ENCODE measurements at regions not wholly inside any gene's neighbourhood (a gene's known extent, or its start where the extent isn't known, plus 50 kb on each side); places are given as distances from the start of the nearest gene placed in this dataset.

GRCh38 chr2:173612354-173612753 lies 257.7 kb downstream of the CDCA7 start:
- H3K9me3 ChIP-seq (ENCODE audit: low read depth, low read length) = no peaks in the 10 kb centered on the region
- no peak for DNase-seq (ENCODE audit: low read depth, low spot score)

GRCh38 chr2:173613386-173613785 lies 258.7 kb downstream of the CDCA7 start:
- H3K27ac ChIP-seq = no peak overlapping the region
- TF ChIP-seq EZH2 (IDR thresholded peaks at IDR 0.05) (no peak), POLR2AphosphoS5 (IDR thresholded peaks at IDR 0.05; ENCODE audit: borderline replicate concordance, low read depth, low read length) (no peak), FOXP2 (optimal IDR thresholded peaks at IDR 0.05; ENCODE audit: control extremely low read depth, extremely low read length, insufficient read depth) (no peak)
- no peaks in the 10 kb centered on the region for H3K9me3 ChIP-seq (ENCODE audit: low read depth, low read length)
- no peaks in the 10 kb centered on the region for H3K36me3 ChIP-seq (ENCODE audit: insufficient read depth, low read length)
- no peak overlapping the region for H3K4me3 ChIP-seq
- no peak for DNase-seq (ENCODE audit: low read depth, low spot score)
- no peak overlapping the region for H3K9ac ChIP-seq (ENCODE audit: insufficient read length)

More at GRCh38 chr2:173612354-173612753, 257.7 kb downstream of the CDCA7 start:
- no peak overlapping the region for H3K27ac ChIP-seq
- H3K36me3 ChIP-seq (ENCODE audit: insufficient read depth, low read length) = no peaks in the 10 kb centered on the region
- no peak overlapping the region for H3K4me3 ChIP-seq
- TF ChIP-seq POLR2AphosphoS5 (IDR thresholded peaks at IDR 0.05; ENCODE audit: borderline replicate concordance, low read depth, low read length) (no peak), EZH2 (IDR thresholded peaks at IDR 0.05) (no peak), FOXP2 (optimal IDR thresholded peaks at IDR 0.05; ENCODE audit: control extremely low read depth, extremely low read length, insufficient read depth) (no peak)
- no peak overlapping the region for H3K9ac ChIP-seq (ENCODE audit: insufficient read length)

GRCh38 chr2:173614265-173614930 lies 259.7 kb downstream of the CDCA7 start:
- H3K9ac ChIP-seq (ENCODE audit: insufficient read length) = no peak overlapping the region
- no peak for TF ChIP-seq FOXP2 (optimal IDR thresholded peaks at IDR 0.05; ENCODE audit: control extremely low read depth, extremely low read length, insufficient read depth)
- no peak for TF ChIP-seq EZH2 (IDR thresholded peaks at IDR 0.05)
- TF ChIP-seq POLR2AphosphoS5 (IDR thresholded peaks at IDR 0.05; ENCODE audit: borderline replicate concordance, low read depth, low read length) = no peak
- no peak overlapping the region for H3K4me3 ChIP-seq
- no peaks in the 10 kb centered on the region for H3K9me3 ChIP-seq (ENCODE audit: low read depth, low read length)
- no peak overlapping the region for H3K27ac ChIP-seq
- H3K36me3 ChIP-seq (ENCODE audit: insufficient read depth, low read length) = no peaks in the 10 kb centered on the region
- DNase-seq (ENCODE audit: low read depth, low spot score) = no peak

GRCh38 chr2:173623438-173624319 lies 269.0 kb downstream of the CDCA7 start:
- H3K4me3 ChIP-seq = no peak overlapping the region
- no peak for DNase-seq (ENCODE audit: low read depth, low spot score)
- no peaks in the 10 kb centered on the region for H3K36me3 ChIP-seq (ENCODE audit: insufficient read depth, low read length)
- H3K9ac ChIP-seq (ENCODE audit: insufficient read length) = no peak overlapping the region
- no peaks in the 10 kb centered on the region for H3K9me3 ChIP-seq (ENCODE audit: low read depth, low read length)
- no peak for TF ChIP-seq POLR2AphosphoS5 (IDR thresholded peaks at IDR 0.05; ENCODE audit: borderline replicate concordance, low read depth, low read length)
- TF ChIP-seq FOXP2 (optimal IDR thresholded peaks at IDR 0.05; ENCODE audit: control extremely low read depth, extremely low read length, insufficient read depth) = no peak
- TF ChIP-seq EZH2 (IDR thresholded peaks at IDR 0.05) = no peak
- H3K27ac ChIP-seq = no peak overlapping the region

- no peak overlapping the region for H3K9ac ChIP-seq (ENCODE audit: insufficient read length)
- H3K9me3 ChIP-seq (ENCODE audit: low read depth, low read length) = no peaks in the 10 kb centered on the region
- DNase-seq (ENCODE audit: low read depth, low spot score) = no peak
- no peak overlapping the region for H3K4me3 ChIP-seq
- no peak overlapping the region for H3K27ac ChIP-seq
- H3K36me3 ChIP-seq (ENCODE audit: insufficient read depth, low read length) = no peaks in the 10 kb centered on the region
- TF ChIP-seq POLR2AphosphoS5 (IDR thresholded peaks at IDR 0.05; ENCODE audit: borderline replicate concordance, low read depth, low read length) (no peak), EZH2 (IDR thresholded peaks at IDR 0.05) (no peak), FOXP2 (optimal IDR thresholded peaks at IDR 0.05; ENCODE audit: control extremely low read depth, extremely low read length, insufficient read depth) (no peak)
Measured at GRCh38 chr2:173625315-173625714, 270.6 kb downstream of the CDCA7 start.

- H3K4me3 ChIP-seq = no peak overlapping the region
- no peaks in the 10 kb centered on the region for H3K36me3 ChIP-seq (ENCODE audit: insufficient read depth, low read length)
- H3K27ac ChIP-seq = no peak overlapping the region
- TF ChIP-seq POLR2AphosphoS5 (IDR thresholded peaks at IDR 0.05; ENCODE audit: borderline replicate concordance, low read depth, low read length) (no peak), EZH2 (IDR thresholded peaks at IDR 0.05) (no peak), FOXP2 (optimal IDR thresholded peaks at IDR 0.05; ENCODE audit: control extremely low read depth, extremely low read length, insufficient read depth) (no peak)
- H3K9ac ChIP-seq (ENCODE audit: insufficient read length) = no peak overlapping the region
- no peak for DNase-seq (ENCODE audit: low read depth, low spot score)
- no peaks in the 10 kb centered on the region for H3K9me3 ChIP-seq (ENCODE audit: low read depth, low read length)
Measured at GRCh38 chr2:173629076-173629475, 274.4 kb downstream of the CDCA7 start.

GRCh38 chr2:173630425-173631126 lies 275.9 kb downstream of the CDCA7 start:
- no peak overlapping the region for H3K9ac ChIP-seq (ENCODE audit: insufficient read length)
- no peaks in the 10 kb centered on the region for H3K36me3 ChIP-seq (ENCODE audit: insufficient read depth, low read length)
- no peak overlapping the region for H3K4me3 ChIP-seq
- H3K27ac ChIP-seq = no peak overlapping the region
- DNase-seq (ENCODE audit: low read depth, low spot score) = no peak
- TF ChIP-seq EZH2 (IDR thresholded peaks at IDR 0.05) = no peak
- no peak for TF ChIP-seq FOXP2 (optimal IDR thresholded peaks at IDR 0.05; ENCODE audit: control extremely low read depth, extremely low read length, insufficient read depth)
- TF ChIP-seq POLR2AphosphoS5 (IDR thresholded peaks at IDR 0.05; ENCODE audit: borderline replicate concordance, low read depth, low read length) = no peak
- H3K9me3 ChIP-seq (ENCODE audit: low read depth, low read length) = no peaks in the 10 kb centered on the region

- DNase-seq (ENCODE audit: low read depth, low spot score) = no peak
- H3K9ac ChIP-seq (ENCODE audit: insufficient read length) = no peak overlapping the region
- no peaks in the 10 kb centered on the region for H3K9me3 ChIP-seq (ENCODE audit: low read depth, low read length)
- no peaks in the 10 kb centered on the region for H3K36me3 ChIP-seq (ENCODE audit: insufficient read depth, low read length)
- H3K27ac ChIP-seq = no peak overlapping the region
- no peak overlapping the region for H3K4me3 ChIP-seq
- no peak for TF ChIP-seq EZH2 (IDR thresholded peaks at IDR 0.05)
- TF ChIP-seq POLR2AphosphoS5 (IDR thresholded peaks at IDR 0.05; ENCODE audit: borderline replicate concordance, low read depth, low read length) = no peak
- TF ChIP-seq FOXP2 (optimal IDR thresholded peaks at IDR 0.05; ENCODE audit: control extremely low read depth, extremely low read length, insufficient read depth) = no peak
Measured at GRCh38 chr2:173631127-173631460, 276.4 kb downstream of the CDCA7 start.
